Trophoblast cell (in vitro differentiated cells and primary cell): ENCODE measurements at regions not wholly inside any gene's neighbourhood (a gene's known extent, or its start where the extent isn't known, plus 50 kb on each side); places are given as distances from the start of the nearest gene placed in this dataset.
"Not testable (repeated sequence)": the region's sequence is repeated elsewhere in the genome, so short reads cannot be mapped to it uniquely, and the experiment has no call there.

ENCODE experiments used
- DNase-seq, 2 donors: peaks; one replicate each; pipeline ENCODE4 v3.0.0-alpha.2; 2016
- H2AFZ ChIP-seq: 2 replicates; pipeline ENCODE4 v1.6.1; 2013; ENCODE audit warnings: low read length, moderate library complexity, mild to moderate bottlenecking; ENCODE audit not compliant: insufficient read depth, poor library complexity
- H2AK5ac ChIP-seq: 2 replicates; pipeline ENCODE4 v1.6.1; 2013; ENCODE audit warnings: mild to moderate bottlenecking, low read length
- H2BK120ac ChIP-seq: 2 replicates; pipeline ENCODE4 v1.6.1; 2013; ENCODE audit warnings: low read length, mild to moderate bottlenecking, moderate library complexity; ENCODE audit not compliant: insufficient read depth, poor library complexity
- H2BK12ac ChIP-seq: 2 replicates; pipeline ENCODE4 v1.6.1; 2013; ENCODE audit warnings: mild to moderate bottlenecking, low read length, moderate library complexity
- H2BK5ac ChIP-seq: 2 replicates; pipeline ENCODE4 v1.6.1; 2013; ENCODE audit warnings: low read length, low read depth, moderate library complexity, mild to moderate bottlenecking; ENCODE audit not compliant: poor library complexity
- H3K14ac ChIP-seq: 2 replicates; pipeline ENCODE4 v1.6.1; 2013; ENCODE audit warnings: mild to moderate bottlenecking, low read length
- H3K18ac ChIP-seq: 2 replicates; pipeline ENCODE4 v1.6.1; 2013; ENCODE audit warnings: mild to moderate bottlenecking, low read length
- H3K23ac ChIP-seq: 2 replicates; pipeline ENCODE4 v1.6.1; 2013; ENCODE audit warnings: low read length
- H3K27ac ChIP-seq: 2 replicates; pipeline ENCODE4 v1.5.1; 2013; ENCODE audit warnings: low read depth, mild to moderate bottlenecking, inconsistent platforms, low read length, moderate library complexity
- H3K27me3 ChIP-seq: 2 replicates; pipeline ENCODE4 v1.6.1; 2013; ENCODE audit warnings: inconsistent platforms, mild to moderate bottlenecking, low read length, moderate library complexity; ENCODE audit not compliant: insufficient read depth
- H3K36me3 ChIP-seq, 2 experiments: 1 replicate in 1 of 2; 2 replicates in 1 of 2; pipeline ENCODE4 v1.6.1; 2013; ENCODE audit warnings: low read length in 2 of 2, mild to moderate bottlenecking in 2 of 2, moderate library complexity in 1 of 2; ENCODE audit not compliant: insufficient read depth in 2 of 2, control insufficient read depth in 1 of 2
- H3K4ac ChIP-seq: 2 replicates; pipeline ENCODE4 v1.6.1; 2013; ENCODE audit warnings: low read depth, mild to moderate bottlenecking, low read length, moderate library complexity
- H3K4me1 ChIP-seq, 2 experiments: 1 replicate in 1 of 2; 2 replicates in 1 of 2; pipeline ENCODE4 v1.6.1; 2013; ENCODE audit warnings: low read length in 2 of 2, mild to moderate bottlenecking in 2 of 2, moderate library complexity in 1 of 2; ENCODE audit not compliant: insufficient read depth in 2 of 2, control insufficient read depth in 1 of 2
- H3K4me2 ChIP-seq: 2 replicates; pipeline ENCODE4 v1.6.1; 2013; ENCODE audit warnings: inconsistent platforms, mild to moderate bottlenecking, low read length, moderate library complexity
- H3K4me3 ChIP-seq: 2 replicates; pipeline ENCODE4 v1.5.1; 2013; ENCODE audit warnings: mild to moderate bottlenecking, low read depth, low read length, inconsistent platforms
- H3K79me1 ChIP-seq: one replicate; pipeline ENCODE4 v1.6.1; 2013; ENCODE audit warnings: low read length
- H3K79me2 ChIP-seq: 2 replicates; pipeline ENCODE4 v1.6.1; 2013; ENCODE audit warnings: low read length, mild to moderate bottlenecking; ENCODE audit not compliant: control insufficient read depth, insufficient read depth, poor library complexity
- H3K9ac ChIP-seq: 2 replicates; pipeline ENCODE4 v1.6.1; 2013; ENCODE audit warnings: mild to moderate bottlenecking, low read length
- H3K9me3 ChIP-seq: 2 replicates; pipeline ENCODE4 v1.6.1; 2013; ENCODE audit warnings: low read depth, mild to moderate bottlenecking, control low read depth, inconsistent platforms, low read length; ENCODE audit not compliant: insufficient read depth
- H4K12ac ChIP-seq: 2 replicates; pipeline ENCODE4 v1.6.1; 2013; ENCODE audit warnings: low read depth, mild to moderate bottlenecking, low read length, moderate library complexity
- H4K8ac ChIP-seq: 2 replicates; pipeline ENCODE4 v1.6.1; 2013; ENCODE audit warnings: low read depth, mild to moderate bottlenecking, low read length, moderate library complexity
- H4K91ac ChIP-seq: one replicate; pipeline ENCODE4 v1.6.1; 2013; ENCODE audit warnings: low read depth, mild to moderate bottlenecking, low read length, moderate library complexity
- WGBS: extraction: QIAGEN DNeasy Blood & Tissue Kit; methylation state at CpG from one replicate; pipeline ENCODE4 v1.1.7; 2013; ENCODE audit warnings: missing lambda C conversion rate; ENCODE audit not compliant: insufficient read length, insufficient coverage; ENCODE audit errors: extremely low coverage; 5-methylcytosine and 5-hydroxymethylcytosine counted together

- not testable (repeated sequence) for H4K91ac ChIP-seq, H2BK120ac ChIP-seq, H3K4me3 ChIP-seq, H3K4ac ChIP-seq, DNase-seq, H3K4me1 ChIP-seq, H3K18ac ChIP-seq, H2AFZ ChIP-seq, H2BK5ac ChIP-seq, H3K79me2 ChIP-seq, H4K8ac ChIP-seq, H3K79me1 ChIP-seq, H3K9ac ChIP-seq, H2AK5ac ChIP-seq, H3K27ac ChIP-seq, H3K27me3 ChIP-seq, H3K4me2 ChIP-seq, H4K12ac ChIP-seq, H3K14ac ChIP-seq, H3K9me3 ChIP-seq, H3K36me3 ChIP-seq, H3K23ac ChIP-seq, H2BK12ac ChIP-seq
- no CpG with 5 or more reads among the region's 5 CpGs for WGBS
Measured at GRCh38 chr11:12608678-12609077, 65.5 kb upstream of the TEAD1 start.

GRCh38 chr11:12611352-12611751 lies 62.9 kb upstream of the TEAD1 start:
- Histone ChIP-seq H4K8ac (no peak overlapping the region), H3K4me3 (no peak overlapping the region), H3K23ac (no peak overlapping the region)

GRCh38 chr11:12617632-12618031 lies 56.6 kb upstream of the TEAD1 start:
- H3K79me2 ChIP-seq = no peaks in the 10 kb centered on the region
- H3K4me1 ChIP-seq = peaks cover 3 to 7% of the 10 kb centered on the region in 2 experiments
- H4K8ac ChIP-seq = no peak overlapping the region
- H3K14ac ChIP-seq = no peak overlapping the region
- H3K18ac ChIP-seq = no peak overlapping the region
- H3K79me1 ChIP-seq = peaks cover 2% of the 10 kb centered on the region
- no CpG with 5 or more reads among the region's 3 CpGs for WGBS
- no peak overlapping the region for H2AK5ac ChIP-seq
- H3K27me3 ChIP-seq = no peaks in the 10 kb centered on the region
- no peaks in the 10 kb centered on the region for H3K36me3 ChIP-seq
- H4K91ac ChIP-seq = no peak overlapping the region
- H3K4ac ChIP-seq = no peak overlapping the region
- H2BK120ac ChIP-seq = no peak overlapping the region
- no peak overlapping the region for H4K12ac ChIP-seq
- no peak overlapping the region for H3K9ac ChIP-seq
- no peak overlapping the region for H3K4me3 ChIP-seq
- no peak overlapping the region for H2AFZ ChIP-seq
- H3K27ac ChIP-seq = no peak overlapping the region
- no peaks in the 10 kb centered on the region for H3K9me3 ChIP-seq
- no peak overlapping the region for H3K23ac ChIP-seq
- H3K4me2 ChIP-seq = no peak overlapping the region
- DNase-seq = no peak
- H2BK12ac ChIP-seq = no peak overlapping the region
- no peak overlapping the region for H2BK5ac ChIP-seq

More at GRCh38 chr11:12611352-12611751, 62.9 kb upstream of the TEAD1 start:
- Histone ChIP-seq H3K4ac (no peak overlapping the region), H3K14ac (no peak overlapping the region), H3K9ac (no peak overlapping the region), H2BK5ac (no peak overlapping the region), H2AK5ac (no peak overlapping the region), H2BK12ac (no peak overlapping the region), H4K12ac (no peak overlapping the region), H3K79me1 (peaks cover 2% of the 10 kb centered on the region), H3K27ac (no peak overlapping the region), H2BK120ac (no peak overlapping the region), H3K9me3 (peaks cover 3% of the 10 kb centered on the region), H3K27me3 (no peaks in the 10 kb centered on the region), H3K4me1 (no peaks in the 10 kb centered on the region), H3K36me3 (no peaks in the 10 kb centered on the region), H3K79me2 (no peaks in the 10 kb centered on the region), H2AFZ (no peak overlapping the region), H4K91ac (no peak overlapping the region), H3K4me2 (no peak overlapping the region), H3K18ac (no peak overlapping the region)
- no peak for DNase-seq

GRCh38 chr11:12618743-12619540 lies 55.3 kb upstream of the TEAD1 start:
- no peak overlapping the region for H3K9ac ChIP-seq
- no peak overlapping the region for H3K23ac ChIP-seq
- H3K18ac ChIP-seq = no peak overlapping the region
- DNase-seq = peak in 1 of 2 donors; percentile 76
- H3K4me1 ChIP-seq = peaks cover 3 to 7% of the 10 kb centered on the region in 2 experiments
- H2BK12ac ChIP-seq = no peak overlapping the region
- H2BK120ac ChIP-seq = no peak overlapping the region
- H3K27ac ChIP-seq = peak overlapping the region; percentile 39
- H3K4ac ChIP-seq = no peak overlapping the region
- no peak overlapping the region for H4K12ac ChIP-seq
- H4K8ac ChIP-seq = no peak overlapping the region
- H3K79me2 ChIP-seq = no peaks in the 10 kb centered on the region
- H3K4me3 ChIP-seq = no peak overlapping the region
- WGBS = no CpG with 5 or more reads among the region's 2 CpGs
- H3K79me1 ChIP-seq = peaks cover 2% of the 10 kb centered on the region
- H2AFZ ChIP-seq = no peak overlapping the region
- H3K14ac ChIP-seq = no peak overlapping the region
- H3K27me3 ChIP-seq = no peaks in the 10 kb centered on the region
- H2BK5ac ChIP-seq = no peak overlapping the region
- H3K36me3 ChIP-seq = no peaks in the 10 kb centered on the region
- no peak overlapping the region for H4K91ac ChIP-seq
- no peak overlapping the region for H3K4me2 ChIP-seq
- H2AK5ac ChIP-seq = no peak overlapping the region
- no peaks in the 10 kb centered on the region for H3K9me3 ChIP-seq
